ENCODE measurements at regions not wholly inside any gene's neighbourhood (a gene's known extent, or its start where the extent isn't known, plus 50 kb on each side); places are given as distances from the start of the nearest gene placed in this dataset.
A peak's percentile ranks its signal among the peaks of the same experiment; 100 is the strongest.
"Not testable (repeated sequence)": the region's sequence is repeated elsewhere in the genome, so short reads cannot be mapped to it uniquely, and the experiment has no call there.

GRCh38 chr7:112540839-112541577 is 60.2 kb downstream of the LSMEM1 start:
- Histone ChIP-seq H3K36me3 (ENCODE audit: control insufficient read depth in 2 of 2, extremely low read depth in 1 of 2, insufficient read depth in 1 of 2, low read length in 1 of 2) (no peaks in the 10 kb centered on the region), H3K4me1 (ENCODE audit: control insufficient read depth in 1 of 2, extremely low read depth in 1 of 2, insufficient read depth in 2 of 2, low read length in 2 of 2) (no peaks in the 10 kb centered on the region), H3K4me3 (ENCODE audit: control insufficient read depth in 1 of 2, extremely low read depth in 1 of 2, low read length in 1 of 2) (no peak overlapping the region), H3K9me3 (no peaks in the 10 kb centered on the region), H3K27ac (ENCODE audit: low read length) (no peak overlapping the region), H3K27me3 (replicated peaks in 1 of 2; ENCODE audit: control insufficient read depth in 2 of 2, extremely low read depth in 1 of 2, insufficient read depth in 2 of 2, low read length in 1 of 2) (no peaks in the 10 kb centered on the region)
- ATAC-seq (replicated peaks in 1 of 4) (no peak), DNase-seq (no peak)
- peaks cover 0 to 4% (median 0%) of the 10 kb centered on the region in 3 donors for H3K9me3 Mint-ChIP-seq
- ChIA-PET CTCF (interaction anchor here in 1 of 2 donors (0.7 kb wide), 1 partner anchor 628 kb away, joined by 3 read pairs; no protein-coding TSS in a partner anchor), POLR2A (no interaction called here)
- H3K27me3 Mint-ChIP-seq: peaks cover 13 to 32% of the 10 kb centered on the region in 2 donors
- H3K4me1 Mint-ChIP-seq: no peaks in the 10 kb centered on the region
- H3K36me3 Mint-ChIP-seq: no peaks in the 10 kb centered on the region
- no CpG with 5 or more reads among the region's 6 CpGs for WGBS (ENCODE audit: insufficient coverage)
- no peak overlapping the region for H3K4me3 Mint-ChIP-seq
- H3K27ac Mint-ChIP-seq: no peak overlapping the region

GRCh38 chr7:112546723-112547513 is 66.1 kb downstream of the LSMEM1 start:
- WGBS (ENCODE audit: insufficient coverage): 83% methylated on average over 21 of the region's 25 CpGs
- POLR2A ChIA-PET: no interaction called here
- no peak overlapping the region for H3K27ac Mint-ChIP-seq

GRCh38 chr7:112547916-112548315 is 67.1 kb downstream of the LSMEM1 start:
- peaks cover 0 to 14% of the 10 kb centered on the region in 2 experiments for H3K27me3 ChIP-seq (replicated peaks in 1 of 2; ENCODE audit: control insufficient read depth in 2 of 2, extremely low read depth in 1 of 2, insufficient read depth in 2 of 2, low read length in 1 of 2)
- no peaks in the 10 kb centered on the region for H3K9me3 ChIP-seq
- Mint-ChIP-seq H3K4me1 (no peaks in the 10 kb centered on the region), H3K27me3 (peaks cover 18 to 23% of the 10 kb centered on the region in 2 donors), H3K36me3 (no peaks in the 10 kb centered on the region), H3K9me3 (no peaks in the 10 kb centered on the region), H3K27ac (no peak overlapping the region), H3K4me3 (no peak overlapping the region)
- H3K4me3 ChIP-seq (ENCODE audit: control insufficient read depth in 1 of 2, extremely low read depth in 1 of 2, low read length in 1 of 2): no peak overlapping the region
- H3K4me1 ChIP-seq (ENCODE audit: control insufficient read depth in 1 of 2, extremely low read depth in 1 of 2, insufficient read depth in 2 of 2, low read length in 2 of 2): no peaks in the 10 kb centered on the region
- 80% methylated on average over 1 of the region's 2 CpGs for WGBS (ENCODE audit: insufficient coverage)
- ChIA-PET CTCF (no interaction called here), POLR2A (no interaction called here)
- DNase-seq (no peak), ATAC-seq (replicated peaks in 1 of 4) (no peak)
- H3K27ac ChIP-seq (ENCODE audit: low read length): no peak overlapping the region
- H3K36me3 ChIP-seq (ENCODE audit: control insufficient read depth in 2 of 2, extremely low read depth in 1 of 2, insufficient read depth in 1 of 2, low read length in 1 of 2): no peaks in the 10 kb centered on the region

More at GRCh38 chr7:112546723-112547513, 66.1 kb downstream of the LSMEM1 start:
- Mint-ChIP-seq H3K4me1 (no peaks in the 10 kb centered on the region), H3K4me3 (no peak overlapping the region), H3K9me3 (no peaks in the 10 kb centered on the region), H3K27me3 (peaks cover 18 to 23% of the 10 kb centered on the region in 2 donors), H3K36me3 (no peaks in the 10 kb centered on the region)
- Histone ChIP-seq H3K4me1 (ENCODE audit: control insufficient read depth in 1 of 2, extremely low read depth in 1 of 2, insufficient read depth in 2 of 2, low read length in 2 of 2) (no peaks in the 10 kb centered on the region), H3K27ac (ENCODE audit: low read length) (no peak overlapping the region), H3K27me3 (replicated peaks in 1 of 2; ENCODE audit: control insufficient read depth in 2 of 2, extremely low read depth in 1 of 2, insufficient read depth in 2 of 2, low read length in 1 of 2) (peaks cover 0 to 14% of the 10 kb centered on the region in 2 experiments), H3K36me3 (ENCODE audit: control insufficient read depth in 2 of 2, extremely low read depth in 1 of 2, insufficient read depth in 1 of 2, low read length in 1 of 2) (no peaks in the 10 kb centered on the region), H3K4me3 (ENCODE audit: control insufficient read depth in 1 of 2, extremely low read depth in 1 of 2, low read length in 1 of 2) (no peak overlapping the region), H3K9me3 (no peaks in the 10 kb centered on the region)
- ATAC-seq (replicated peaks in 1 of 4): no peak
- DNase-seq: no peak
- CTCF ChIA-PET: no interaction called here

- Mint-ChIP-seq H3K4me3 (no peak overlapping the region), H3K36me3 (no peaks in the 10 kb centered on the region), H3K27ac (no peak overlapping the region), H3K9me3 (no peaks in the 10 kb centered on the region), H3K27me3 (peaks cover 11 to 17% of the 10 kb centered on the region in 2 donors), H3K4me1 (no peaks in the 10 kb centered on the region)
- Histone ChIP-seq H3K27me3 (replicated peaks in 1 of 2; ENCODE audit: control insufficient read depth in 2 of 2, extremely low read depth in 1 of 2, insufficient read depth in 2 of 2, low read length in 1 of 2) (peaks cover 0 to 14% of the 10 kb centered on the region in 2 experiments), H3K27ac (ENCODE audit: low read length) (no peak overlapping the region), H3K4me1 (ENCODE audit: control insufficient read depth in 1 of 2, extremely low read depth in 1 of 2, insufficient read depth in 2 of 2, low read length in 2 of 2) (no peaks in the 10 kb centered on the region), H3K36me3 (ENCODE audit: control insufficient read depth in 2 of 2, extremely low read depth in 1 of 2, insufficient read depth in 1 of 2, low read length in 1 of 2) (no peaks in the 10 kb centered on the region), H3K9me3 (no peaks in the 10 kb centered on the region), H3K4me3 (ENCODE audit: control insufficient read depth in 1 of 2, extremely low read depth in 1 of 2, low read length in 1 of 2) (no peak overlapping the region)
- peak in 12 of 35 experiments; percentile 2 to 74 (median 10) for DNase-seq
- POLR2A ChIA-PET: interaction anchor here (0.6 kb wide), 2 partner anchors 320 to 816 kb away, joined by 6 to 9 read pairs; no protein-coding TSS in a partner anchor
- no CpG with 5 or more reads among the region's 2 CpGs for WGBS (ENCODE audit: insufficient coverage)
- CTCF ChIA-PET: interaction anchor here (0.7 to 2.3 kb wide), 13 partner anchors 13 to 1161 kb away, joined by 3 to 23 read pairs (median 4); no protein-coding TSS in a partner anchor
- ATAC-seq (replicated peaks in 1 of 4): peak in 1 of 4 experiments; percentile 46
Observed at GRCh38 chr7:112550468-112551060, 69.8 kb downstream of the LSMEM1 start.

GRCh38 chr7:112551521-112551920 is 70.7 kb downstream of the LSMEM1 start:
- CTCF ChIA-PET; H3K36me3 Mint-ChIP-seq; H3K27ac ChIP-seq (ENCODE audit: low read length); ATAC-seq (replicated peaks in 1 of 4); H3K9me3 ChIP-seq; H3K4me1 Mint-ChIP-seq; H3K4me1 ChIP-seq (ENCODE audit: control insufficient read depth in 1 of 2, extremely low read depth in 1 of 2, insufficient read depth in 2 of 2, low read length in 2 of 2); H3K4me3 ChIP-seq (ENCODE audit: control insufficient read depth in 1 of 2, extremely low read depth in 1 of 2, low read length in 1 of 2); DNase-seq; H3K9me3 Mint-ChIP-seq; H3K36me3 ChIP-seq (ENCODE audit: control insufficient read depth in 2 of 2, extremely low read depth in 1 of 2, insufficient read depth in 1 of 2, low read length in 1 of 2); H3K27ac Mint-ChIP-seq; POLR2A ChIA-PET; H3K4me3 Mint-ChIP-seq: not testable (repeated sequence)
- peaks cover 5 to 10% of the 10 kb centered on the region in 2 donors for H3K27me3 Mint-ChIP-seq
- no CpG with 5 or more reads among the region's 30 CpGs for WGBS (ENCODE audit: insufficient coverage)
- peaks cover 0 to 13% of the 10 kb centered on the region in 2 experiments for H3K27me3 ChIP-seq (replicated peaks in 1 of 2; ENCODE audit: control insufficient read depth in 2 of 2, extremely low read depth in 1 of 2, insufficient read depth in 2 of 2, low read length in 1 of 2)

- CTCF ChIA-PET: no interaction called here
- Mint-ChIP-seq H3K27ac (no peak overlapping the region), H3K4me1 (peaks cover 8 to 14% (median 13%) of the 10 kb centered on the region in 3 donors), H3K27me3 (peaks cover 0 to 2% of the 10 kb centered on the region in 2 donors), H3K36me3 (no peaks in the 10 kb centered on the region), H3K4me3 (no peak overlapping the region), H3K9me3 (no peaks in the 10 kb centered on the region)
- Histone ChIP-seq H3K27me3 (replicated peaks in 1 of 2; ENCODE audit: control insufficient read depth in 2 of 2, extremely low read depth in 1 of 2, insufficient read depth in 2 of 2, low read length in 1 of 2) (peaks cover 0 to 2% of the 10 kb centered on the region in 2 experiments), H3K36me3 (ENCODE audit: control insufficient read depth in 2 of 2, extremely low read depth in 1 of 2, insufficient read depth in 1 of 2, low read length in 1 of 2) (no peaks in the 10 kb centered on the region), H3K4me1 (ENCODE audit: control insufficient read depth in 1 of 2, extremely low read depth in 1 of 2, insufficient read depth in 2 of 2, low read length in 2 of 2) (peaks cover 5 to 8% of the 10 kb centered on the region in 2 experiments), H3K9me3 (no peaks in the 10 kb centered on the region), H3K4me3 (ENCODE audit: control insufficient read depth in 1 of 2, extremely low read depth in 1 of 2, low read length in 1 of 2) (no peak overlapping the region), H3K27ac (ENCODE audit: low read length) (no peak overlapping the region)
- POLR2A ChIA-PET: no interaction called here
- DNase-seq (no peak), ATAC-seq (replicated peaks in 1 of 4) (no peak)
Observed at GRCh38 chr7:112554591-112554990, 73.8 kb downstream of the LSMEM1 start.

Measured in T-cell (primary cell).